Progenitor cell of endocrine pancreas (in vitro differentiated cells): ENCODE measurements at regions not wholly inside any gene's neighbourhood (a gene's known extent, or its start where the extent isn't known, plus 50 kb on each side); places are given as distances from the start of the nearest gene placed in this dataset.
"Not testable (repeated sequence)": the region's sequence is repeated elsewhere in the genome, so short reads cannot be mapped to it uniquely, and the experiment has no call there.

Experiments
- DNase-seq: peaks from one replicate; pipeline ENCODE4 v3.0.0; 2021; ENCODE audit warnings: low spot score; ENCODE audit not compliant: unreplicated experiment
- H3K27ac Mint-ChIP-seq: 2 replicates; pipeline ENCODE4 v1.8.0; 2021; ENCODE audit warnings: mild to moderate bottlenecking, moderate library complexity, mixed read lengths
- H3K27me3 Mint-ChIP-seq: 2 replicates; pipeline ENCODE4 v1.8.0; 2021; ENCODE audit warnings: mixed read lengths
- H3K36me3 Mint-ChIP-seq: 2 replicates; pipeline ENCODE4 v1.8.0; 2022; ENCODE audit warnings: mixed read lengths; ENCODE audit not compliant: insufficient read depth
- H3K4me1 Mint-ChIP-seq: 2 replicates; pipeline ENCODE4 v1.8.0; 2021; ENCODE audit warnings: low read depth, mixed read lengths
- H3K4me3 Mint-ChIP-seq: 2 replicates; pipeline ENCODE4 v1.8.0; 2021; ENCODE audit warnings: low read depth, mild to moderate bottlenecking, moderate library complexity, mixed read lengths
- H3K9me3 Mint-ChIP-seq: 2 replicates; pipeline ENCODE4 v1.8.0; 2021; ENCODE audit warnings: low read depth, mixed read lengths
- TF ChIP-seq, protein P1 (sequence below): fragments of 200-600 bp; sonication (generic); IDR thresholded peaks from one replicate; pipeline ENCODE4 v1.5.0; 2021; ENCODE audit warnings: antibody characterized with exemption, mild to moderate bottlenecking; ENCODE audit not compliant: unreplicated experiment

DNA sequence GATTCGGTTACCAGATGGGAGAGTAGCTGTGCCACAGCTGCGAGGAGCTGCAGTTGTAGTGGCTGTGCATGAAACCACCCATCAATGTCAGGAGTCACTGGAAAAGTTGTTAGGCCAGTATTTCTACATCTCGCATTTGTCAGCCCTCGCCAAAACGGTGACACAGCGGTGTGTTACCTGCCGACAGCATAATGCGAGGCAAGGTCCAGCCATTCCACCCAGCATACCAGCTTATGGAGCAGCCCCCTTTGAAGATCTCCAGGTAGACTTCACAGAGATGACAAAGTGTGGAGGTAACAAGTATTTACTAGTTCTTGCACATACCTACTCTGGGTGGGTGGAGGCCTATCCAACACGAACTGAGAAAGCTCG, 82.8 kb upstream of the TANC1 start:
- H3K9me3 Mint-ChIP-seq, H3K36me3 Mint-ChIP-seq, H3K27me3 Mint-ChIP-seq, H3K4me3 Mint-ChIP-seq: not testable (repeated sequence)
- peak overlapping the region; percentile 92 for H3K27ac Mint-ChIP-seq
- peak; percentile 33 for DNase-seq
- H3K4me1 Mint-ChIP-seq = peaks cover 21% of the 10 kb centered on the region

DNA sequence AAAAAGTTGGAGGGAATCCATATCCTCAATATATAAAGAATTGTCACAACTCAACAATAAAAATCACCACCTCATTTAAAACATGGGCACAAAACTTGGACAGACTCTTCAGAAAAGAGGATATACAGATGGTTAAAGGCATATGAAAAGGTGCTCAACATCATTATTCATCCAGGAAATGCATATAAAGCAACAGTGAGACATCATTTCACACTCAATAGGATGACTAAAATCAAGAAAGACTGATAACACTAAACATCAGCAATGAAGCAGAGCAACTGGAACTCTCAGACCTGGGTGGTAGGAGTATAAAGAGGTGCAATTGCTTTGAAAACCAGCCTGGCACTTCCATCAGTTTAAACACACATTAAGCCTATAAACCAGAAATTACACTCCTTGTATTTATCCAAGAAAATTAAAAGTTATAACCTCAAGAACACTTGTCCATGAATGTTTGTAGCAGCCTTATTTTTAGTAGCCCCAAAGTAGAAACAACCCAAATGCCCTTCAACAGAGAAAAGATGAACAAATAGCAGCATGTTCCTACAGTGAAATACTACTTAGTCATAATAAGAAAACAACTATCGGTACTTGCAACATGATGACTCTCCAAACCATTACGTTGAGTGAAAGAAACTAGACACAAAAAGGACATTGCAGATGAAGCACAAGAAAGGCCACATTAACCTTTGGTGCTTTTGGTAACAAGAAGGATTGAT, 79.1 kb upstream of the TANC1 start:
- Mint-ChIP-seq H3K27ac (no peak overlapping the region), H3K4me1 (peaks cover 28% of the 10 kb centered on the region), H3K4me3 (no peak overlapping the region)

DNA sequence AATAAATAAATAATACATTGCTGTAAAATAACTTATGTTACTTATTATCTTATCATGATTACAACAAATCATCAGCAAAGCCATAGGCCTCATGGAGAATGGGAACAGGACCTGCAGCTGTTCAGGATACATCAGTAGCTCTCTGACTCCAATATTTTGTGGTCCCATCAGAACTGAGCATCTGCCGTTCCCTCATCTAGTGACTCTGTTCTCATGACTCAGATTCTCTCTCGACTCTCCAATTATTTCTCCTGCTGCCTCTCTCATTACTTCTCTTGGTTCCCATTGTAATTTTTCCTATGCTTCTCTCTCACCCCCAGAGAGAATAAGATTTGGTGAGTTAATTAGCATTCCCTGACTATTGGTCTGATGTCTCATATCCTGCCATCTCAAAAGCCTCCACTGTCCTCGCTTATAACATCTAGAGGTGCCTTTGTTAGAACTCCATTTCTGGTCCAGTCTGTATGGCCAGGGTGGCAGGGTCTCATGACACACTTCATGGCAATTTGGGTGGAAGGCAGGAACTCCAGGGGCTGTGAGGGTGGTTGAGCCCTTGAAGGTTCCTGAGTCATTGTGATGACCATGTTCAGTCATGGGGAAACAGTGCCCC, 78.0 kb upstream of the TANC1 start:
- DNase-seq = no peak
- H3K4me1 Mint-ChIP-seq = peaks cover 22% of the 10 kb centered on the region
- TF ChIP-seq, protein P1, sequence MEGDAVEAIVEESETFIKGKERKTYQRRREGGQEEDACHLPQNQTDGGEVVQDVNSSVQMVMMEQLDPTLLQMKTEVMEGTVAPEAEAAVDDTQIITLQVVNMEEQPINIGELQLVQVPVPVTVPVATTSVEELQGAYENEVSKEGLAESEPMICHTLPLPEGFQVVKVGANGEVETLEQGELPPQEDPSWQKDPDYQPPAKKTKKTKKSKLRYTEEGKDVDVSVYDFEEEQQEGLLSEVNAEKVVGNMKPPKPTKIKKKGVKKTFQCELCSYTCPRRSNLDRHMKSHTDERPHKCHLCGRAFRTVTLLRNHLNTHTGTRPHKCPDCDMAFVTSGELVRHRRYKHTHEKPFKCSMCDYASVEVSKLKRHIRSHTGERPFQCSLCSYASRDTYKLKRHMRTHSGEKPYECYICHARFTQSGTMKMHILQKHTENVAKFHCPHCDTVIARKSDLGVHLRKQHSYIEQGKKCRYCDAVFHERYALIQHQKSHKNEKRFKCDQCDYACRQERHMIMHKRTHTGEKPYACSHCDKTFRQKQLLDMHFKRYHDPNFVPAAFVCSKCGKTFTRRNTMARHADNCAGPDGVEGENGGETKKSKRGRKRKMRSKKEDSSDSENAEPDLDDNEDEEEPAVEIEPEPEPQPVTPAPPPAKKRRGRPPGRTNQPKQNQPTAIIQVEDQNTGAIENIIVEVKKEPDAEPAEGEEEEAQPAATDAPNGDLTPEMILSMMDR = no peak
- H3K27me3 Mint-ChIP-seq = no peaks in the 10 kb centered on the region
- no peak overlapping the region for H3K27ac Mint-ChIP-seq
- H3K36me3 Mint-ChIP-seq = no peaks in the 10 kb centered on the region
- no peak overlapping the region for H3K4me3 Mint-ChIP-seq
- peaks cover 3% of the 10 kb centered on the region for H3K9me3 Mint-ChIP-seq

More for the DNA sequence above, 79.1 kb upstream of the TANC1 start:
- no peak for DNase-seq
- TF ChIP-seq, protein P1 = no peak
- Mint-ChIP-seq H3K27me3 (no peaks in the 10 kb centered on the region), H3K36me3 (no peaks in the 10 kb centered on the region), H3K9me3 (peaks cover 3% of the 10 kb centered on the region)

- no peak overlapping the region for H3K4me3 Mint-ChIP-seq
- no peaks in the 10 kb centered on the region for H3K27me3 Mint-ChIP-seq
- H3K27ac Mint-ChIP-seq = no peak overlapping the region
- TF ChIP-seq, protein P1 = no peak
- H3K9me3 Mint-ChIP-seq = peaks cover 3% of the 10 kb centered on the region
- DNase-seq = no peak
- H3K36me3 Mint-ChIP-seq = no peaks in the 10 kb centered on the region
- H3K4me1 Mint-ChIP-seq = peaks cover 12% of the 10 kb centered on the region
These were observed 75.4 kb upstream of the TANC1 start for GRCh38 chr2:158893026-158893425.

GRCh38 chr2:158893474-158893873, 75.0 kb upstream of the TANC1 start:
- H3K9me3 Mint-ChIP-seq = peaks cover 3% of the 10 kb centered on the region

More at GRCh38 chr2:158893474-158893873, 75.0 kb upstream of the TANC1 start:
- DNase-seq = no peak
- TF ChIP-seq, protein P1 = no peak
- H3K4me1 Mint-ChIP-seq = peaks cover 12% of the 10 kb centered on the region
- H3K36me3 Mint-ChIP-seq = no peaks in the 10 kb centered on the region
- H3K4me3 Mint-ChIP-seq = no peak overlapping the region
- H3K27ac Mint-ChIP-seq = no peak overlapping the region
- H3K27me3 Mint-ChIP-seq = no peaks in the 10 kb centered on the region
